ENCODE measurements at regions not wholly inside any gene's neighbourhood (a gene's known extent, or its start where the extent isn't known, plus 50 kb on each side); places are given as distances from the start of the nearest gene placed in this dataset.

GRCh38 chr12:77685901-77686300 lies 144.8 kb upstream of the NAV3 start:
- no peak overlapping the region for H3K27ac ChIP-seq (ENCODE audit: extremely low read depth, low read depth, low read length)
- no peaks in the 10 kb centered on the region for H4K20me1 ChIP-seq (replicated peaks; ENCODE audit: control insufficient read depth, insufficient read depth, low read length)
- CTCF ChIA-PET (ENCODE audit: low intra/inter-chr PET ratio): no interaction called here
- no peaks in the 10 kb centered on the region for H3K27me3 ChIP-seq (ENCODE audit: control insufficient read depth in 2 of 2, insufficient read depth in 2 of 2, low read length in 2 of 2)
- H3K4me1 ChIP-seq (replicated peaks in 1 of 2; ENCODE audit: control insufficient read depth in 2 of 2, insufficient read depth in 2 of 2, low read length in 2 of 2): no peaks in the 10 kb centered on the region
- H2AFZ ChIP-seq (ENCODE audit: low read depth, low read length): no peak overlapping the region
- 0% methylated on average over 2 of the region's 2 CpGs for WGBS (ENCODE audit: insufficient coverage, low coverage, missing lambda C conversion rate)
- H3K36me3 ChIP-seq (ENCODE audit: control insufficient read depth, insufficient read depth, low read length): no peaks in the 10 kb centered on the region
- DNase-seq (ENCODE audit: extremely low read depth in 1 of 4, low spot score in 3 of 4) (no peak), ATAC-seq (no peak), FAIRE-seq (no peak)
- no peak overlapping the region for H3K4me2 ChIP-seq (ENCODE audit: insufficient read depth, low read length)
- H3K79me2 ChIP-seq (ENCODE audit: control insufficient read depth, insufficient read depth, low read length): no peaks in the 10 kb centered on the region
- no peak overlapping the region for H3K9ac ChIP-seq (ENCODE audit: insufficient read depth in 1 of 2, low read depth in 2 of 2, low read length in 2 of 2)
- no peaks in the 10 kb centered on the region for H3K9me3 ChIP-seq (replicated peaks; ENCODE audit: control insufficient read depth, insufficient read depth, low read depth, low read length)
- no TSS peak for BruUV-seq (replicated peaks)
- TF ChIP-seq RFX5 (IDR thresholded peaks at IDR 0.05; ENCODE audit: low read depth, low read length) (no peak), E2F6 (IDR thresholded peaks at IDR 0.05; ENCODE audit: borderline replicate concordance in 1 of 2, extremely low read depth in 1 of 2, insufficient read depth in 1 of 2, insufficient read length in 1 of 2, low read depth in 1 of 2, low read length in 1 of 2, poor library complexity in 1 of 2, severe bottlenecking in 1 of 2) (no peak), NFRKB (IDR thresholded peaks at IDR 0.05; ENCODE audit: low read depth) (no peak), RBM17 (IDR thresholded peaks at IDR 0.05; ENCODE audit: borderline replicate concordance, low read depth, low read length) (no peak)
- H3K9me1 ChIP-seq (ENCODE audit: control insufficient read depth, insufficient read depth, low read length): no peaks in the 10 kb centered on the region
- POLR2A ChIA-PET: no interaction called here
- H3K4me3 ChIP-seq: no peak overlapping the region
- in situ Hi-C loops (cut with MboI): no loop called here
- intact Hi-C loops (cut with micrococcal nuclease): no loop called here

GRCh38 chr12:77685112-77685511 lies 145.6 kb upstream of the NAV3 start:
- ChIA-PET CTCF (ENCODE audit: low intra/inter-chr PET ratio) (no interaction called here), POLR2A (no interaction called here)
- no peaks in the 10 kb centered on the region for H3K9me1 ChIP-seq (ENCODE audit: control insufficient read depth, insufficient read depth, low read length)
- FAIRE-seq: no peak
- no peaks in the 10 kb centered on the region for H3K79me2 ChIP-seq (ENCODE audit: control insufficient read depth, insufficient read depth, low read length)
- intact Hi-C loops (cut with micrococcal nuclease): no loop called here
- no peaks in the 10 kb centered on the region for H3K36me3 ChIP-seq (ENCODE audit: control insufficient read depth, insufficient read depth, low read length)
- no peak for ATAC-seq
- WGBS (ENCODE audit: insufficient coverage, low coverage, missing lambda C conversion rate): 2% methylated on average over 6 of the region's 6 CpGs
- in situ Hi-C loops (cut with MboI): no loop called here
- H3K27me3 ChIP-seq (ENCODE audit: control insufficient read depth in 2 of 2, insufficient read depth in 2 of 2, low read length in 2 of 2): no peaks in the 10 kb centered on the region
- no peak overlapping the region for H3K4me3 ChIP-seq
- no TSS peak for BruUV-seq (replicated peaks)
- H3K27ac ChIP-seq (ENCODE audit: extremely low read depth, low read depth, low read length): no peak overlapping the region
- H3K4me2 ChIP-seq (ENCODE audit: insufficient read depth, low read length): no peak overlapping the region
- peak in 1 of 4 experiments; percentile 1 for DNase-seq (ENCODE audit: extremely low read depth in 1 of 4, low spot score in 3 of 4)
- H4K20me1 ChIP-seq (replicated peaks; ENCODE audit: control insufficient read depth, insufficient read depth, low read length): no peaks in the 10 kb centered on the region
- no peak overlapping the region for H3K9ac ChIP-seq (ENCODE audit: insufficient read depth in 1 of 2, low read depth in 2 of 2, low read length in 2 of 2)
- H3K9me3 ChIP-seq (replicated peaks; ENCODE audit: control insufficient read depth, insufficient read depth, low read depth, low read length): no peaks in the 10 kb centered on the region
- H2AFZ ChIP-seq (ENCODE audit: low read depth, low read length): no peak overlapping the region
- H3K4me1 ChIP-seq (replicated peaks in 1 of 2; ENCODE audit: control insufficient read depth in 2 of 2, insufficient read depth in 2 of 2, low read length in 2 of 2): no peaks in the 10 kb centered on the region
- TF ChIP-seq CREB5 (CRISPR knock-in tag; IDR thresholded peaks at IDR 0.05): no peak
- TF ChIP-seq ZNF785 (CRISPR knock-in tag; IDR thresholded peaks at IDR 0.05): no peak
- no peak for TF ChIP-seq PHB2 (IDR thresholded peaks at IDR 0.05; ENCODE audit: low read depth)
- no peak for TF ChIP-seq ZFP1 (CRISPR knock-in tag; IDR thresholded peaks at IDR 0.05)
- TF ChIP-seq SRSF1 (IDR thresholded peaks at IDR 0.05; ENCODE audit: low read depth, low read length): no peak
